ENCODE measurements at regions not wholly inside any gene's neighbourhood (a gene's known extent, or its start where the extent isn't known, plus 50 kb on each side); places are given as distances from the start of the nearest gene placed in this dataset.

DNA sequence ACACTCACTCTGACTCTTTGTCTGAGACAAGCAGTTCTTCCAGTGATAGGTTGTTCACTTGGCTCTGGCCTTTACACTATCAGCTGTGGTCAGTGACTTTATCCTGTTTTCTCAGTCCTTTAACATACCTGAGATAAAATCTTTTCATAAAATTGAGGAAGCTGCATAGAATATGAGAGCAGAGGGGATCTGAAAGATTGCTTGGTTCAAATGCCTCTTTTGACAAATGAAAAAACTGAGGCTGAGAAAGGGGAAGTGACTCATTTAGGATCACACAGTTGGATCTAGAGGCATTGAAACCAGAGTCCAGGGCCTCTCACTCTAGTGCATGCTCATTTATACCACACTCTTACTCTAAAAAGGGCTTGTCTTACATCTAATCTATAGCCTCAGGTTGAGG, 277.0 kb upstream of the TBX18 start (continued):
- TF ChIP-seq, protein P1, sequence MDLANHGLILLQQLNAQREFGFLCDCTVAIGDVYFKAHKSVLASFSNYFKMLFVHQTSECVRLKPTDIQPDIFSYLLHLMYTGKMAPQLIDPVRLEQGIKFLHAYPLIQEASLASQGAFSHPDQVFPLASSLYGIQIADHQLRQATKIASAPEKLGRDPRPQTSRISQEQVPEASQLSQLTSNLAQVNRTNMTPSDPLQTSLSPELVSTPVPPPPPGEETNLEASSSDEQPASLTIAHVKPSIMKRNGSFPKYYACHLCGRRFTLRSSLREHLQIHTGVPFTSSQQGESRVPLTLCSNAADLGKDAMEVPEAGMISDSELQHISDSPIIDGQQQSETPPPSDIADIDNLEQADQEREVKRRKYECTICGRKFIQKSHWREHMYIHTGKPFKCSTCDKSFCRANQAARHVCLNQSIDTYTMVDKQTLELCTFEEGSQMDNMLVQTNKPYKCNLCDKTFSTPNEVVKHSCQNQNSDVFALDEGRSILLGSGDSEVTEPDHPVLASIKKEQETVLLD (IDR thresholded peaks at IDR 0.05), result no peak
- TF ChIP-seq PKNOX1 (IDR thresholded peaks at IDR 0.05), result no peak
- TF ChIP-seq, protein P2, sequence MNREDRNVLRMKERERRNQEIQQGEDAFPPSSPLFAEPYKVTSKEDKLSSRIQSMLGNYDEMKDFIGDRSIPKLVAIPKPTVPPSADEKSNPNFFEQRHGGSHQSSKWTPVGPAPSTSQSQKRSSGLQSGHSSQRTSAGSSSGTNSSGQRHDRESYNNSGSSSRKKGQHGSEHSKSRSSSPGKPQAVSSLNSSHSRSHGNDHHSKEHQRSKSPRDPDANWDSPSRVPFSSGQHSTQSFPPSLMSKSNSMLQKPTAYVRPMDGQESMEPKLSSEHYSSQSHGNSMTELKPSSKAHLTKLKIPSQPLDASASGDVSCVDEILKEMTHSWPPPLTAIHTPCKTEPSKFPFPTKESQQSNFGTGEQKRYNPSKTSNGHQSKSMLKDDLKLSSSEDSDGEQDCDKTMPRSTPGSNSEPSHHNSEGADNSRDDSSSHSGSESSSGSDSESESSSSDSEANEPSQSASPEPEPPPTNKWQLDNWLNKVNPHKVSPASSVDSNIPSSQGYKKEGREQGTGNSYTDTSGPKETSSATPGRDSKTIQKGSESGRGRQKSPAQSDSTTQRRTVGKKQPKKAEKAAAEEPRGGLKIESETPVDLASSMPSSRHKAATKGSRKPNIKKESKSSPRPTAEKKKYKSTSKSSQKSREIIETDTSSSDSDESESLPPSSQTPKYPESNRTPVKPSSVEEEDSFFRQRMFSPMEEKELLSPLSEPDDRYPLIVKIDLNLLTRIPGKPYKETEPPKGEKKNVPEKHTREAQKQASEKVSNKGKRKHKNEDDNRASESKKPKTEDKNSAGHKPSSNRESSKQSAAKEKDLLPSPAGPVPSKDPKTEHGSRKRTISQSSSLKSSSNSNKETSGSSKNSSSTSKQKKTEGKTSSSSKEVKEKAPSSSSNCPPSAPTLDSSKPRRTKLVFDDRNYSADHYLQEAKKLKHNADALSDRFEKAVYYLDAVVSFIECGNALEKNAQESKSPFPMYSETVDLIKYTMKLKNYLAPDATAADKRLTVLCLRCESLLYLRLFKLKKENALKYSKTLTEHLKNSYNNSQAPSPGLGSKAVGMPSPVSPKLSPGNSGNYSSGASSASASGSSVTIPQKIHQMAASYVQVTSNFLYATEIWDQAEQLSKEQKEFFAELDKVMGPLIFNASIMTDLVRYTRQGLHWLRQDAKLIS (CRISPR knock-in tag; IDR thresholded peaks at IDR 0.05), result no peak
- TF ChIP-seq SMARCA4 (IDR thresholded peaks at IDR 0.05), result peak; percentile 26; the same call in 1 of the 2 replicates
- TF ChIP-seq TAL1 (IDR thresholded peaks at IDR 0.05), result peak; percentile 50; the same call in 1 of the 2 replicates
- TF ChIP-seq DDX20 (tag; IDR thresholded peaks at IDR 0.05; ENCODE audit: low read depth), result no peak

Data from K562 (cell line).